GM21619 (cell line): ENCODE measurements at regions not wholly inside any gene's neighbourhood (a gene's known extent, or its start where the extent isn't known, plus 50 kb on each side); places are given as distances from the start of the nearest gene placed in this dataset.

Experiments used
- ATAC-seq: cut with Tn5 transposase; IDR thresholded peaks from one replicate; pipeline ENCODE4 v1.9.1; 2021; ENCODE audit not compliant: unreplicated experiment

DNA sequence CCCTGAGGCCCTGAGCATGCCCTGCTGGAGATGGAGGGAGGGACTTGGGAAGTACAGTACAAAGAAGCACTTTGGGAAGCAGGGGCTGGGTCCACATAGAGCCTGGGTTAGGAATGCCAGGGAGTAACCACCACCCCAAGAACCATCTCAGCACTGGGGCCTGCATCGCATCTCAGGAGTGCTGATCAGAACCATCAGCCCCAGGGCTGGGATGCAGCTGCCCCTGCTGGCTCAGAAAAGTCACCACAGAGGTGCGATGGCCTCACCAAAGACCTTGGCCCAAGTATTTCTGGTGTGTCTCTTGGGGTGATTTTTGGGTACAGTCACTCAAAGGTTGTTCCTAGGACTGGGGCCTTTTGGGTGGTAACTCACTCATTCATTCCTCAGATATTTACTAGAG is 236.8 kb upstream of the MVB12B start:
- no peak for ATAC-seq

DNA sequence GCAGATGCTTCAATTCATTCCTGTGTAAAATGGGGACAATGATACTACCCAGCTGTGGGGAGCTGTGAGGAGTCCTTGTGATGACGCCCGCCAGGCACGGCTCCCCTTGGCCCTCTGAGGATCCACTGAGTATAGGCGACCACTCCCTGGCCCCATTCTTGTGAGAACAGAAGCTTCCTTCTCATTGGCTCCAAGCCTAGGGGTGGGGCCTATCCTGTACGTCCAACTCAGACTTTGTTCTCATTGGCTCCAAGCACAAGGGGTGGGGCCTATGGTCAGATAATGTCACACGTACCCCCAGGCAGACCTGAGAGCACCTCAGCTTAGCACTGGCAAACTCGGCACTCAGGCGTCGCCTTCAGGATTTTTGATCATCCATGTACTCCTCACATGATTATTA is 232.9 kb upstream of the MVB12B start:
- ATAC-seq = no peak

DNA sequence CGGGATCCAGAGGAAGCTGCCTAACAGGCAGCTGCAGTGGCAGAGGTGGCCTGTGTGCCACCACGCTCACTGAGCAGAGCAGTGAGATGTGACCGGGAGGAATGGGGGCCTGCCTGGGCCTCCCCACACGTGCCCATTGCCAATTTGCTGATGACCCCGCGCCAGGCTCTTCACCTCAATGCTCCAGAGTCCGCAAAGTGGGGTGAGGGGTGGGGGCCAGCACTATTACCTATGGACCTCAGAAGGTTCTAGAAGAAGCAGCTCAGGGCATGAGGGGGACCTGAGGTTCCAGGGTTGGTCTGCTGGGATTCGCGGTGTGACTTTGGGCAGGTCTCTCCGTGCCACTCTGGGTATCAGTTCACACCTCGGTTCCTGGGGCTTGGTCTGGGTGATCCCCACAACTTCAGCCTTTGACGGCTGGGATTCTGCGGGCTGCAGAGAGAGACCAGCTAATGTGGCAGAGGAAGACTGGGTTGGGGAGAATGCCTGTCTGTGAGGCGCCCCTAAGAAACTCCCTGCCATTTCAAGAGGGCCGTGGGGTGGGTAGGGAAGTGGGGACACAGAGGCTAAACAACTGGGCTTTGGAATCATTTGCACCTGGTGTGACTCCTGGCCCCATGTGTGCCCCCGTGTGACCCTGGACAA is 231.0 kb upstream of the MVB12B start:
- no peak for ATAC-seq

DNA sequence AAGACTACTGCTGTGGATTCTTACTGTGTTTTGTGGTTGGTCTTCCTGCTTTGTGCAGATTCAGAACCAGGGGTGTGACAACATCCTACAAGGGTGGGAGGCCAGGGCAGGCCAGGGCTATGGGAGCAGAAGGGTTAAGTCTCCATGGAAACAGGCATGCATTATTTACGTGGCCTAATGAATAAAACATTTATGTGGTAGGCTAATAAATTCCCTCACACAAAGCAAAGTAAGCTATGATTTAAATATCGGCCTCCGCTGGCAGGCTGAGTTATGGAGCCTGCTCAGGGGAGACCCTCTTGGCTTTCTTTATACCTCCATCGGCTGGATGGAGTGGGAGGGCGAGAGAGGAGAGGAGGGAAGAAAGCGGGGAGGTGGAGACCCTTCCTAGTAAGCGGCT is 230.3 kb upstream of the MVB12B start:
- no peak for ATAC-seq

DNA sequence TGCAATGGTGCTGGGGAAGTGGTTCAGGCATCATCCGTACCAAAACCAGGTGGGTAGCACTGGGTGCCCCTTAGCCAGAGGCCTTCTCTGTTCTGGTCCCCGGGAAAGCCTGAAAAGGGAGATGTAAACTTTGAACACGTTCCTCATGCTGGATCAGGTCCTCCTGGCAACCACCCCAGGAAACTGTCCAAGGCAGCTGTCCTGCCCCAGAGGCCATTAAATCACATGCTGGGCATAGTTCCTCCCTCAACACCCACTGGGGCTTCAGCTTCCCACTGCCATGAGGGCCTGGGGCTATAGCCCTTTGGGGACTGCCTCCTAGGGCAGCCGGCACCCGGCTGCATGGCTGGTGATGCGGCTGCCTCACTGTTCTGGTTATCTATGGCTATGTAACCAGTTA is 228.9 kb upstream of the MVB12B start:
- ATAC-seq = no peak

DNA sequence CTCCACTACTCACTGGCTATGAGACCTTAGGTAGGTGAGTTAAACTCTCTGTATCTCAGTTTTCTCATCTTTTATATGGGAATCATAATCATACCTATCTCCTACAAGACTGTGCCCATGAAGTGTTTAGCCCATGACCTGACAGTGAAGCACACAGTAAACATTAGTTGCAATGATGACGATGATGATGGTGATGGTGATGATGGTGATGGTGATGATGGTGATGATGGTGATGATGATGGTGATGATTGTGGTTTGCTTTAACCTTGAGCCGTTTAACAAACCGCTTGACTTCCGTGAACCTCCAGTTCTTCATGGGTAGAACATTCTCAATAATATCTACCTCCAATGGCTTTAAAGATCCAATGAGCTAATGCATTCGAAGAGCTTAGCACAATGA is 220.2 kb upstream of the MVB12B start:
- ATAC-seq = no peak

DNA sequence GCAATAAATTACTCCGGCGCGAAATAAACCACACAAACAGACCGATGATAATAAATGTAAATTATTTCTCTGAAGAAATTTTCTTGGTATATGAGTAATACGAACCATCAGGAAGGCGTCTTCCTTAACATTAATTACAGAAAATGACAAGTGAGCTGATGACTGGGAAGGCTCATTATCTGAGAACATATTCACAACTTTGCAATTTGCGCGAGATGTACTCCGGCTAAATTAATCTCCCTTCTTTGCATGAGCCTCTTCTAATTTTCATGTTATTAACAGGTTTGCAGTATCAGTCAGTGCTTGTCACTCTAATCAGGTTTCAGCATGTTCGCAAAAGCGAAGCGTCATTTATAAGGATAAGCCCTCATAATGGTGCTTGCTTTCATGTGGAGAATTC is 218.9 kb upstream of the MVB12B start:
- no peak for ATAC-seq

DNA sequence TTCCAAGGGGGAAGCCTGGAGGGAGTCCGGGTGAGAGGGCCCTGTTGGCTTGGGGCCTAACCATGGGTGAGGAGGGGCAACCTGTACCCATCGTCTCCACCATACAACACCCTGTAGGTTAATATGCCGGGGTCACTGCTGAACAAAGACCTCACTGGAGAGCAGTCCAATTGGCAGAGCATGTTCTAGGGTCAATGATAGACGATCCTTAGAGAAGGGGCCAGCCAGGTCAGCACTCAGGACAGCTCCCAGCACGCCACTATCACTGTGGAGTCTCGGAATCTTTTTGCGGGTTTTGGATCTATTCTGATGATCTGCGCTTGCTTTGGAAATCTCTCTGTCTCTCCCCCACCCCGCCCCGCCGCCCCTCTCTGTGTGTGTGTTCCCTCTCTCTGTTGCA is 218.4 kb upstream of the MVB12B start:
- ATAC-seq = no peak

DNA sequence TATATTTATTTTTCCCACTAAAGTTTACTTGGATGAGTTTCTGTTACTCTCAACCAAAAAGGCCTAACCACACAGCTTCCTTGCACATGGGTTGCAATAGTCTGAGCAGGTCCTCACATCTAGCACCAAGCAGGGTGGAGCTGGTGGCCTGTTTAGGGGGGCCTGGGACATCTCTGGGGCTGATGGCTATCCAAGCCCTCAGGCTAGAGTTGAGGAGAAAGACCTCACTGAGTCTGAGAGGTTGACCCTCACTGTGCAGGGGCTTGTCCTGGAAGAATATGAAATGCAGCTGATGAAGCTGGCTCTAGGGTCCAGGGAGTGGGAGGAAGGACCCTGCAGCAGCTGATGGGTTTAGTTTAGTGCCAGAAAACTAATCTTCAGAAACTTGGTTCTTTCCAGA is 217.1 kb upstream of the MVB12B start:
- ATAC-seq = no peak

DNA sequence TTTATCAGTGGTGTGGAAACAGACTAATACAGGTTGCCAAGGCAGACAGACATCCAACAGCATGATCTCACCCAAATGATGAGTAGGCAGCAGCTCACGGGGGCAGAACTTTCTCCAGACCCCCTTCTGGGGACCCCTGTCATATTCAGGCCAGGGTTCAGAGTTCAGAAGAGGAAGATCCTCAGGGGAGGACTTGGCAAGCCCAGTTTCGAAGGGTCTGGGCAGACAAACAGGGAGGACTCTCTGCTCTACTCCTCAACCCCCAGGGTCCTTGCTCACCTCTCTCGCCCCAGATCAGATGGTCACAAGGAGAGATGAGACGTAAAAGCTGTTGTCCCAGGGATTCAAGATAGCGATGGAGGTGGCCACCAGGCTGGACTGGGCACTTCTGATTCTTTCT is 215.1 kb upstream of the MVB12B start:
- no peak for ATAC-seq

DNA sequence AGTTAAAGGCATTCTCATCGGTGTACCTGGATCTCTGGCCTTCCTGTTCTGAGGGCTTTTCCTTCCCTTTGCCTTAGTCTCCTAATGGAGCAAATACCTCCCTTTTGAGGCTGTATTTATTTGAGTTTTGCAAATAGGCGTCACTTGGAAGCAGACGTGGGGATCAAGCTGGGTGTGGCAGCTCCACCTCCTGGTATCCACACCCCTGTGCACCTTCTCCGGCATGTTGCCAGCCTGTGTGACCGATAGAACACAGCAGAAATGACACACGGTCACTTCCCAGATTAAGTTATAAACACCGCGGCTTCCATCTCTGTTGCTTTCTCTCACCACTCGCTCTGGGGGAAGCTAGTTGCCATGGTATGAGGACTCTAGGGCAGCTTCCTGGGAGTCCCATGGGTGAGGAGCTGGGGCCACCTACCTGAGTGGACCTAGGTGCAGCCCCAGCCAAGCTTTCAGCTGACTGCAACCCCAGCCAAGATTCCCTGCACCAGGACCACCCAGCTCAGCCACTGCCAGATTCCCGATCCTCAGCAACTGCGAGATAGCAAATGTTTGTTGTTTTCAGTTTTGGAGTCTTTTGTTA is 214.4 kb upstream of the MVB12B start:
- no peak for ATAC-seq

DNA sequence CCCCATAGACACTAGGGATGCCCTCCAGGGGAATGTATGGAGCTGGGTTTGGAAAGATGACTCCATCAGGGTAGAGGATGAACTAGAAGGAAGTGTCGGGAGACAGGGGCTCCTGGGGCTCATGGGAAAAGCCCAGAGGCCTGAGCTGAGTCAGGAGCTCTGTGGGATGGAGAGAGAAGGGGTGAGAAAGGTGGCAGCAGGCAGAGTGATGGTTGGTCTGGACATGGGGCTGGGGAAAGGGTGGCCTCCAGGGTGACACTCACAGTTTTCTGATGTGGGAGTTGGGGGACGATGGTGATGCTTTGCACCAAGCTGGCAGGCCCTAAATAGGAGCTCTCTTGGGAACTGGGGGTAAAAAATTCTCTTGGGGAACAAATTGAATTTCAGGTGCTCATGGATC is 213.5 kb upstream of the MVB12B start:
- ATAC-seq = no peak

DNA sequence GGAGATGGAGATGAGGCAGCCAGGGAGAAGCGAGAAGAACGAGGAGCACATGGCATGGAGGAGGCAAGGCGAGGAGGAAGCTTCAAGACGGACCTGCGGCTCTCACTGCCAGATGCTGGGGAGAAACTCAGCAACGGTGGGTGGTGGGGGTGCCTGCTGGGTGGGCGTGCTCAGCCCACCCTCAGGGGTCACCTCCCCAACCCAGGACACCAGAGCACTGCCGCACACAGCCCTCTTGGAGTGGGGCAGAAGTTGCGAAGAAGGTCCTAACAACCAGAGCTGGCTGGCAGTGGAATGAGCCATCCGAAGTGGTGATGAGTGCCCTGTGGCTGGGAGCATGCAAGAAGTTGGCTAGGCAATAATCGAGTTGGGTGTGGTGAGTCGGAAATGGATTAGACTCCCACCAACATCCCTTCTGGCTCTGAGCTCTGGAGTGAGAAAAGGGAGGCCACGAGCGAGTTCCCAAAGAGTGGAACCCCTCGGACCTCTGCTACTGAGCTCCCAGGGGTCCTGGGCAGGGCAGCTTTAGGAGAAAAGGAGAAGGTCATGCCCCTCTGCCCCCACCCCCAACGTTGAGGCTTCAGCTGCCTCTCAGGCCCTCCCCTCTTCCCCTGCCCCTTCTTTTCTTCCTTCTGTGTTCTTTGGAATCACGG is 212.7 kb upstream of the MVB12B start:
- no peak for ATAC-seq

DNA sequence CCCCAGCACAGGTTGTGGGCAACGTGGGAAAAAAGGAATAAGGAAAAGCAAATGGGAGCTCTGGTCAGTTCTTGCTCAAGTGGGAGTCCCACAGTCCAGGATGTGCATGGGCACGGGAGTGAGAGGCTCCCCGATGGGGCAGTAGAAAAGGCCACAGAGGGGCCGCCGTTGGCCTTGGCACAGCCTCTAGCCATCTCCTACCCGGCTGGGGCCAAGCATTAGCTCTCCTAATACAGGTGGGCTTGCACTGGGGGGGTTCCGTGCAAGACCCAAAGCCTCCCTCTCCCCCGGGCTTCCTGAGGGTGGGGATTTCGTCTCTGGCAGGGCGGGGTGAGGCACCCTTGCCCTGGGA is 212.2 kb upstream of the MVB12B start:
- ATAC-seq = no peak

DNA sequence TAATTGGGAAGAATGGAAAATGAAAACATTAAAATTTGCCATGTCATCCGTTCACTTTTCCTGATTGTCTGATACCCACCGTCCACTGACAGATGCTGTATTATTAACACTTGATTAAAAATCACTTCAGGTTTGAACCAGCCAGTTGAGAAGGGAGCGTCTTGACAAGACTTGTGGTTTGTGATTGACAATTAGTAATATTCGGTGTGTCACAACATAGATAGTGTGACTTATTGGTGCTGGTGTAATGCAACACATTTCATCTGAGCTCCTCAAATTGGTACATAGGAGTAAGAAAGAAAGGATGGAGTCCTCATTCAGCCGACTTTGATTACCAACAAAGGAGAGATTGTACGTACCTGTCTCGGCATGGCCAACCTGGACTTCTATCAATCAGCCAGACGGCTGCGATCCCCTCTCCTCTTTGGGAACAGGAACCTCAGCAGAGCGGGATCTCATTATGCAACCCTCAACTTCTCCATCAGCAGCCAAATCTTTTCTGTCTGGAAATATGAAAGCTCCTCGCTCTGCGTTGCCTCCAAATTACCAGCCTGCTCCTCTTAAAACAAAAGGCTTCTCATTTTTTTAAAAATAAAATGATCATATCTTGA is 211.7 kb upstream of the MVB12B start:
- no peak for ATAC-seq

DNA sequence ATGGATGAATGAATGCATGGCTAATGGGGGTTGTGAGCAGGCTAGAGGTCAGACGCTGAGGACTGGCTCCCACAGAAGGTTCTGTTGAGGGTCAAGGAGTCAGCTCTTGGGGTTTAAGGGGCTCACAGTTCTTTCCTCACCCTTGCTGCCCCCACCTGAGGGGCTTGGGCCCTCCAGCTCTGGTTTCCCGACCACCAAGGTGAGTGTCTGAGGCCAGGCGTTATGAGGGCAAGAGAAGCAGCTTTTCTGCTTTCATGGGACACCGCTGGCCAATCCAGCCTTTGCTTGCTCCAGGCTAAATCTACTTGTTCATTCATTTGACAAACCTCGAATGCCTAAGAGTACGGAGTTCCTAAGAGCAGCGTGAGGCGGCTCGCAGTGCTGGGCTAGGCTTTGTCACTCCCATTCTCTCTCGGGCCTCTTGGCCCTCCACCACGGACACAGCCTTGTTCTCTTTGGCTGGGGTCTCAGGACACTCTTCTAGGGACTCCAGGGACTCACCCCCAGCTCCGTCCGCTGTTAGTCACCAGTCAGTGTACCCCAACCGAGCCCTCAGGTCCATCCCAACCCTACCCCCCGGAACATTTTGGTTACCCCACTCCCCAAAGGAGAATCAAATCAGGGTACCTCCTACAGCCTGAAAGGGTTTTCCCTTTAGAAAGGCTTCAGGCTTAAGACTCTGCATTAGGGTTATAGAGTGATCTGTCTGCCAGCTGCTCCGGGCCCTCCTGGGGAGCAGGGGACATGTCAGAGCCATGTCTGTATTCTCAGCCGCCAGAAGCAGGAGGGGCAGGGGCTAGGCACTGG is 210.1 kb upstream of the MVB12B start:
- no peak for ATAC-seq

DNA sequence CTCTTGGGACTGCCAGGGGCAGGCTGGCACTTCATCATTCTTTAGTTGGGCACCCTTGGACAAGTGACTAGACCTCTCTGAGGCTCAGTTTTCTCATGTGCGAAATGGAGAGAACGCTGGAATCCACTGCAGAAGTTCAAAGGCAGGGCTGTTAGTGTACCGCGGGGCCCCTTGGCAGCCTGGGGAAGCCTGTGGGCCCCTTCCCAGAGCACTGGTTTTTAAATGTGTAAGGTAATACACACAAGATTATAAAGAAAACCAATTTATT is 209.5 kb upstream of the MVB12B start:
- no peak for ATAC-seq

DNA sequence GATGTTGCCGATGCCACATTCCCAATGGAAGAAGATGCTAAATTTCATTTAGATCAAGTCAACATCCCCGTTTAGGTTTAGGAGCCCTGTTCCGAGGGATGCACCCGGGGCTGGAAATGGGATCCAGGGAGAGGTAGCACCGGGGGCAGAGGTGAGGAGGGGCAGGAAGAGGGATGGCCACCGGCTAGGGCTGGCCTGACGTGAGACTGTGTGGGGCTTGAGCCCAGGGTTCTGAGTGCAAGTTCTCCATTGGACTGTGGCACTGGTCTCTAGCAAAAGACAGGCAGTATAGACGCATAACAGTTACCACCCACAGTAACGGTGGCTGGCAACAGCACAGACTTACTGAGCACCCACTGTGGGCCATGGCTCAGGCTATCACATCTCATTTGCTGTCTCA is 209.0 kb upstream of the MVB12B start:
- ATAC-seq = no peak

DNA sequence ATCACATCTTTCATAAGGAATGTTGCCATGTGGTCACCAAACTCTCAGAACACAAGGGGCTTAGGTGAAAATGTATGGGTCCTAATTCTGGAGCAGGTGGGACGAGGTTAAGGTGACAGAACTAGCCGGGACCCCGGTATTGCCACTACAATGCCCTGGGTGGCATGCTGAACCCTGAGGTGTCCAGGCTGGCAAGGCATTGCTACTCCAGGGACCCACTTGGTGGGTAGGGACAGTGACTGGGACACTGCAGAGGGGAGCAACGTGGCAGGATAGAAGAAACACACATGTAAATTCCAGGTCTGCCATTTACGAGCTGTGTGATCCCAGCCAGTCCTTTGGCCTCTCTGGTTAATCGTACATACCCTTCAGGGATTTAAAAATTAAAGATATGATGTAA is 206.9 kb upstream of the MVB12B start:
- ATAC-seq = no peak

DNA sequence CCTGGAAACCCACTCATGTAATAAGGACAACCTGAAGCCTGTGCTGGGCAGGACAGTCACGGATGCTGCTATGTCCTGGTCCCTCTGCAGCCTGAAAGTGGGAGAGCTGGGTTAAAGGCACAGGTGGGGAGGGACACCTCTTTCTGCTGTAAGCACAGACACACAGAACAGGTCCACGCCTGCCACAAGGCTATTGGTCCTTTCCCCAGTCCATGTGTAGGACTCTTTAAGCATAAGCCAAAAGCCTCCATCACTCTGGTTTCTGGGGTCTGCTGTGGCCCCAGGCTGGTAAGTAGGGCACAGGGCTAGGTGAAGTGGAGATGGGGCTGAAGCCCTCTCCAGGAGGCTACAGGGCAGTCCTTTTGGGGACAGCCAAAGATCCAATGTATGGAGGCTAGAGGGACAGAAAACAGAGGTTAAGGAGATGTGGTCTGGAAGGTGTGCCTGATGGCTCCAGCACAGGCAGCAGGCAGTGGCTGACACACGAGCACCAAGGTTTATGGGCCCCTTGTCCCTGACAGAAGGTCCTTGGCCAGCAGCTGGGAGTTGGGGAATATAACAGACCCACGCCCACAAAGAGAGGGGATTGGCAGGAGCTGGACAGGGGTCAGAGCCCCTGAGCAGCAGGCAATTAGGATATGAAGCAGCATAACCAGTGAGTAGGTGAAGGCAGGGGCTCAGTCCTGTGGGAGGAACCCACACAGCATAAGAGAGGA is 203.6 kb upstream of the MVB12B start:
- no peak for ATAC-seq

DNA sequence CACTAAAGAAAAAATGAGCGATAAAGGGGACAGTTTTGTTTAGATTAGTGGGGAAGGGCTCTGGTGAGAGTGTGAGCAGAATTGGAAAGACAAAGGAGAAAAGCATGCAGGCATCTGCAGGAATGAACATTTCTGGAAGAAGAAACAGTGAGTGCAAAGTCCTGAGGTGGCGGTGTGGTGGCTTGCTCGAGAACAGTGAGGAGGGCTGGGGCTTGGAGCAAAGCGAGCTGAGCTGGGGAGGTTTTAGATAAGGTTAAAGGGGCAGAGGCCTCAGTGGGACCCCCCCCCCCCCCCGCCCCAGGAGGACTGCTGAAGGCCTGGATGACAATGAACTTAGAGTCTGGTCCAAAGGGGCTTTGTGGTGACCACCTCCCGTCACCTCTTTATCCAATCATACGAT is 202.7 kb upstream of the MVB12B start:
- ATAC-seq = no peak
